ENCODE measurements at regions not wholly inside any gene's neighbourhood (a gene's known extent, or its start where the extent isn't known, plus 50 kb on each side); places are given as distances from the start of the nearest gene placed in this dataset.

DNA sequence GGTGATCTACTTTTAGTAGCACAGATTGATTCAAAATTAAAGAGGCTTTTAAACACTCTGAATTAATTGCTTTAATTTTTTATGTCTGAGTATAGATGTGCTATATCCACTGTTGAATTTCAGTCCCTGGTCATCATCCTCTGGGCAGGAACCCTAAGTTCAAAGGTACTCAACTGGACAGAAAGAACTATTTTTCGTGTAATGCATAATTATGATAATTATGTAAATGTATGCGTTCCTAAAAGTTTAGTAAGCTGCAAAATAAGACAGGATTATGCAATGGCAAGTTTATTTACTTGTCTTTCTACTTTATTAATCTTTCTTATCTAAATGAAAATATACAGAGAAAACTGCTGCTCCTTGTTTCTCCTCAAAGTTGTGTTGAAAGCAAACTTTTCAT is 690.1 kb upstream of the MAN1A1 start:
- no peaks in the 10 kb centered on the region for H3K4me1 Mint-ChIP-seq (ENCODE audit: low read depth)
- no peaks in the 10 kb centered on the region for H3K36me3 Mint-ChIP-seq (ENCODE audit: low read depth)
- no peak overlapping the region for H3K27ac Mint-ChIP-seq (ENCODE audit: unreplicated experiment)
- no peak overlapping the region for H3K4me3 Mint-ChIP-seq (ENCODE audit: unreplicated experiment)
- peaks cover 5% of the 10 kb centered on the region for H3K27me3 Mint-ChIP-seq (ENCODE audit: low read depth)
- no peak for TF ChIP-seq CTCF (IDR thresholded peaks at IDR 0.05)
- no peaks in the 10 kb centered on the region for H3K9me3 Mint-ChIP-seq (ENCODE audit: low read depth)
- no peak for DNase-seq (ENCODE audit: low spot score)

- H3K36me3 Mint-ChIP-seq (ENCODE audit: low read depth), result no peaks in the 10 kb centered on the region
- H3K27ac Mint-ChIP-seq (ENCODE audit: unreplicated experiment), result no peak overlapping the region
- no peak for DNase-seq (ENCODE audit: low spot score)
- no peaks in the 10 kb centered on the region for H3K27me3 Mint-ChIP-seq (ENCODE audit: low read depth)
- no peak overlapping the region for H3K4me3 Mint-ChIP-seq (ENCODE audit: unreplicated experiment)
- no peaks in the 10 kb centered on the region for H3K9me3 Mint-ChIP-seq (ENCODE audit: low read depth)
- H3K4me1 Mint-ChIP-seq (ENCODE audit: low read depth), result no peaks in the 10 kb centered on the region
- no peak for TF ChIP-seq CTCF (IDR thresholded peaks at IDR 0.05)
Observed at GRCh38 chr6:120031837-120032236, 682.3 kb upstream of the MAN1A1 start.

DNA sequence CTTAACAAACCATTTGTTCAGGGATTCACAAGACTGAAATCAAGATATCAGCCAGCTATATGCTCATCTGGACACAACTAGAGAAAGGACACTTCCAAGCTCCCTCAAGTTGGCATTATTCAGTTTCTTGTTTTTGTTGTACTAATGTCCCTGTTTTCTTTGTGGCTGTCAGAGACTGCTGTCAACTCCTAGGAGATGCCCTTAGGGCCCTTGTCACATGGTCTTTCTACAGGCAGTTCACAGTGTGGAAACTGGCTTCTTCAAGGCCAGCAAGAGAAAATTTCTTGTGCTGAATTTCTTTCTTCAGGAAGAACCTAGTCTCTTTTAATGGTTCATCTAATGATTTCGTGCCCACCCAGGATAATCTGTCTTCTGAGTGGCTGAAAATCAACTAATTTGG is 677.2 kb upstream of the MAN1A1 start:
- no peak for DNase-seq (ENCODE audit: low spot score)
- no peak for TF ChIP-seq CTCF (IDR thresholded peaks at IDR 0.05)
- Mint-ChIP-seq H3K27me3 (ENCODE audit: low read depth) (peaks cover 4% of the 10 kb centered on the region), H3K4me3 (ENCODE audit: unreplicated experiment) (no peak overlapping the region), H3K27ac (ENCODE audit: unreplicated experiment) (no peak overlapping the region), H3K9me3 (ENCODE audit: low read depth) (no peaks in the 10 kb centered on the region), H3K36me3 (ENCODE audit: low read depth) (no peaks in the 10 kb centered on the region), H3K4me1 (ENCODE audit: low read depth) (no peaks in the 10 kb centered on the region)

GRCh38 chr6:120010075-120010474 is 660.5 kb upstream of the MAN1A1 start:
- Mint-ChIP-seq H3K4me1 (ENCODE audit: low read depth) (no peaks in the 10 kb centered on the region), H3K4me3 (ENCODE audit: unreplicated experiment) (no peak overlapping the region), H3K9me3 (ENCODE audit: low read depth) (peaks cover 4% of the 10 kb centered on the region), H3K36me3 (ENCODE audit: low read depth) (no peaks in the 10 kb centered on the region), H3K27me3 (ENCODE audit: low read depth) (no peaks in the 10 kb centered on the region), H3K27ac (ENCODE audit: unreplicated experiment) (no peak overlapping the region)
- TF ChIP-seq CTCF (IDR thresholded peaks at IDR 0.05), result no peak
- DNase-seq (ENCODE audit: low spot score), result no peak

- no peak for TF ChIP-seq CTCF (IDR thresholded peaks at IDR 0.05)
- Mint-ChIP-seq H3K27me3 (ENCODE audit: low read depth) (peaks cover 8% of the 10 kb centered on the region), H3K4me1 (ENCODE audit: low read depth) (no peaks in the 10 kb centered on the region), H3K9me3 (ENCODE audit: low read depth) (peaks cover 4% of the 10 kb centered on the region), H3K27ac (ENCODE audit: unreplicated experiment) (no peak overlapping the region), H3K4me3 (ENCODE audit: unreplicated experiment) (no peak overlapping the region), H3K36me3 (ENCODE audit: low read depth) (no peaks in the 10 kb centered on the region)
- no peak for DNase-seq (ENCODE audit: low spot score)
Observed at GRCh38 chr6:120005292-120005976, 655.9 kb upstream of the MAN1A1 start.

Data from chondrocyte (in vitro differentiated cells).